Jurkat, Clone E6-1 (cell line): ENCODE measurements at regions not wholly inside any gene's neighbourhood (a gene's known extent, or its start where the extent isn't known, plus 50 kb on each side); places are given as distances from the start of the nearest gene placed in this dataset.
"Not testable (repeated sequence)": the region's sequence is repeated elsewhere in the genome, so short reads cannot be mapped to it uniquely, and the experiment has no call there.

ENCODE experiments used
- DNase-seq: peaks from one replicate; pipeline ENCODE4 v3.0.0-alpha.2; 2011; ENCODE audit warnings: low read depth, low spot score
- H3K4me3 ChIP-seq: 2 replicates; pipeline ENCODE4 v1.5.1; 2011; ENCODE audit warnings: mild to moderate bottlenecking, low read length, control low read depth, moderate library complexity

- no peak overlapping the region for H3K4me3 ChIP-seq
- no peak for DNase-seq
Observed at GRCh38 chr2:10196948-10197696, 74.6 kb downstream of the RRM2 start.

- no peak for DNase-seq
- H3K4me3 ChIP-seq: no peak overlapping the region
Observed at GRCh38 chr2:10197697-10198076, 75.1 kb downstream of the RRM2 start.

GRCh38 chr2:10198482-10198881 is 75.9 kb downstream of the RRM2 start:
- DNase-seq, H3K4me3 ChIP-seq: not testable (repeated sequence)

- H3K4me3 ChIP-seq: no peak overlapping the region
- no peak for DNase-seq
Observed at GRCh38 chr2:10201201-10201600, 78.7 kb downstream of the RRM2 start.

- H3K4me3 ChIP-seq: no peak overlapping the region
- no peak for DNase-seq
Observed at GRCh38 chr2:10202131-10202665, 79.7 kb downstream of the RRM2 start.

GRCh38 chr2:10204326-10205161 is 82.0 kb downstream of the RRM2 start:
- no peak overlapping the region for H3K4me3 ChIP-seq
- DNase-seq: no peak

GRCh38 chr2:10205162-10205475 is 82.6 kb downstream of the RRM2 start:
- H3K4me3 ChIP-seq: no peak overlapping the region
- DNase-seq: no peak

- no peak overlapping the region for H3K4me3 ChIP-seq
- no peak for DNase-seq
Observed at GRCh38 chr2:10208736-10209135, 86.2 kb downstream of the RRM2 start.

- DNase-seq: no peak
- H3K4me3 ChIP-seq: no peak overlapping the region
Observed at GRCh38 chr2:10209406-10209935, 86.9 kb downstream of the RRM2 start.

GRCh38 chr2:10210336-10210735 is 87.8 kb downstream of the RRM2 start:
- H3K4me3 ChIP-seq: no peak overlapping the region

GRCh38 chr2:10211844-10212422 is 89.4 kb downstream of the RRM2 start:
- DNase-seq: no peak
- no peak overlapping the region for H3K4me3 ChIP-seq

More at GRCh38 chr2:10210336-10210735, 87.8 kb downstream of the RRM2 start:
- no peak for DNase-seq

GRCh38 chr2:10212827-10213226 is 89.9 kb upstream of the HPCAL1 start:
- H3K4me3 ChIP-seq: no peak overlapping the region
- DNase-seq: no peak

- DNase-seq: no peak
- no peak overlapping the region for H3K4me3 ChIP-seq
Observed at GRCh38 chr2:10214179-10214578, 88.5 kb upstream of the HPCAL1 start.

- H3K4me3 ChIP-seq: no peak overlapping the region
- DNase-seq: no peak
Observed at GRCh38 chr2:10215393-10215935, 87.2 kb upstream of the HPCAL1 start.

- no peak for DNase-seq
- H3K4me3 ChIP-seq: no peak overlapping the region
Observed at GRCh38 chr2:10216677-10217488, 85.8 kb upstream of the HPCAL1 start.

- no peak for DNase-seq
- H3K4me3 ChIP-seq: no peak overlapping the region
Observed at GRCh38 chr2:10217489-10218435, 84.9 kb upstream of the HPCAL1 start.

GRCh38 chr2:10220045-10220901 is 82.4 kb upstream of the HPCAL1 start:
- no peak for DNase-seq

More at GRCh38 chr2:10220045-10220901, 82.4 kb upstream of the HPCAL1 start:
- no peak overlapping the region for H3K4me3 ChIP-seq
